ENCODE measurements at regions not wholly inside any gene's neighbourhood (a gene's known extent, or its start where the extent isn't known, plus 50 kb on each side); places are given as distances from the start of the nearest gene placed in this dataset.

DNA sequence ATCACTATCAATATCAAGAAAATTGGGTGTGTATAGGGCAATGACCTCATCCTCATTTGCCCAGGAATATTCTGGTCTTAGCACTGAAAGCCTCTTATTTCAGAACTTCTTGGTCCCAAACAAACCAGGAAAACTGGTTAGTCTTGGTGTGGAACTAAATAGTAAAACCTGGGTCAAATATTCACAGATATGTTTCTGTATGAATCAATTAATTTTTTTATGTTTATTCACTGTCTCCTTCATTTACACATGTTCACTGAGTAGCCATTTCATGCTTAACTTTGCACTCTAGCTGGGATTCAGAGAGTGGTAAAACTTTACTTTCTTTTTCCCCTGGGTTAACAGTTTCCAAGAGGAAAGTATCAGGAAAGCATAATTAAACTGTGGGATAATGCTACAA lies 113.7 kb upstream of the PAPPA start:
- TF ChIP-seq, protein P1, sequence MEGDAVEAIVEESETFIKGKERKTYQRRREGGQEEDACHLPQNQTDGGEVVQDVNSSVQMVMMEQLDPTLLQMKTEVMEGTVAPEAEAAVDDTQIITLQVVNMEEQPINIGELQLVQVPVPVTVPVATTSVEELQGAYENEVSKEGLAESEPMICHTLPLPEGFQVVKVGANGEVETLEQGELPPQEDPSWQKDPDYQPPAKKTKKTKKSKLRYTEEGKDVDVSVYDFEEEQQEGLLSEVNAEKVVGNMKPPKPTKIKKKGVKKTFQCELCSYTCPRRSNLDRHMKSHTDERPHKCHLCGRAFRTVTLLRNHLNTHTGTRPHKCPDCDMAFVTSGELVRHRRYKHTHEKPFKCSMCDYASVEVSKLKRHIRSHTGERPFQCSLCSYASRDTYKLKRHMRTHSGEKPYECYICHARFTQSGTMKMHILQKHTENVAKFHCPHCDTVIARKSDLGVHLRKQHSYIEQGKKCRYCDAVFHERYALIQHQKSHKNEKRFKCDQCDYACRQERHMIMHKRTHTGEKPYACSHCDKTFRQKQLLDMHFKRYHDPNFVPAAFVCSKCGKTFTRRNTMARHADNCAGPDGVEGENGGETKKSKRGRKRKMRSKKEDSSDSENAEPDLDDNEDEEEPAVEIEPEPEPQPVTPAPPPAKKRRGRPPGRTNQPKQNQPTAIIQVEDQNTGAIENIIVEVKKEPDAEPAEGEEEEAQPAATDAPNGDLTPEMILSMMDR (IDR thresholded peaks at IDR 0.05) = no peak
- TF ChIP-seq EP300 (IDR thresholded peaks at IDR 0.05) = no peak
- TF ChIP-seq POLR2A (IDR thresholded peaks at IDR 0.05) = no peak
